HCT116 (cell line): ENCODE measurements at regions not wholly inside any gene's neighbourhood (a gene's known extent, or its start where the extent isn't known, plus 50 kb on each side); places are given as distances from the start of the nearest gene placed in this dataset.

Source experiments
- EGR1 ChIP-seq: IDR thresholded peaks from 2 replicates; pipeline ENCODE4 v1.6.1; 2012; ENCODE audit warnings: low read depth
- FOSL1 ChIP-seq: IDR thresholded peaks from 2 replicates; pipeline ENCODE4 v1.6.1; 2012; ENCODE audit warnings: low read depth
- POLR2A ChIP-seq: IDR thresholded peaks from 2 replicates; pipeline ENCODE4 v1.7.0; 2011; ENCODE audit warnings: borderline replicate concordance; ENCODE audit not compliant: insufficient read depth, insufficient read length; ENCODE audit errors: extremely low read depth
- POLR2AphosphoS5 ChIP-seq: IDR thresholded peaks from 2 replicates; pipeline ENCODE4 v1.6.1; 2011; ENCODE audit warnings: mild to moderate bottlenecking, low read depth, low read length, moderate library complexity
- RAD21 ChIP-seq: IDR thresholded peaks from 2 replicates; pipeline ENCODE4 v1.6.1; 2012; ENCODE audit warnings: low read depth, mild to moderate bottlenecking
- SP1 ChIP-seq: IDR thresholded peaks from 2 replicates; pipeline ENCODE4 v1.6.1; 2012; ENCODE audit warnings: low read depth
- SRF ChIP-seq: IDR thresholded peaks from 2 replicates; pipeline ENCODE4 v1.6.1; 2012; ENCODE audit warnings: low read depth
- TCF7L2 ChIP-seq: IDR thresholded peaks from 2 replicates; pipeline ENCODE4 v1.7.0; 2011; ENCODE audit warnings: borderline replicate concordance, inconsistent platforms; ENCODE audit not compliant: insufficient read depth, insufficient read length; ENCODE audit errors: extremely low read depth
- YY1 ChIP-seq: IDR thresholded peaks from 2 replicates; pipeline ENCODE4 v1.6.1; 2011; ENCODE audit warnings: low read length, low read depth, moderate library complexity, mild to moderate bottlenecking; ENCODE audit not compliant: insufficient replicate concordance; ENCODE audit errors: extremely low read depth
- TF ChIP-seq, protein P1 (sequence below), 3 experiments: fragments of 200-600 bp in 1 of 3; sonication (generic) in 1 of 3; IDR thresholded peaks in 2 of 3; conservative IDR thresholded peaks in 1 of 3; 2 replicates each; pipeline ENCODE4 v1.5.1; 2012 to 2017; ENCODE audit warnings: low read depth in 2 of 3, low read length in 2 of 3, antibody characterized with exemption in 1 of 3, borderline replicate concordance in 1 of 3, control low read depth in 1 of 3, mild to moderate bottlenecking in 1 of 3, mixed read lengths in 1 of 3, mixed run types in 1 of 3, moderate library complexity in 1 of 3; ENCODE audit not compliant: insufficient read depth in 1 of 3
- TF ChIP-seq, protein P2 (sequence below): IDR thresholded peaks from 2 replicates; pipeline ENCODE4 v1.6.1; 2012; ENCODE audit warnings: low read depth
- TF ChIP-seq, protein P3 (sequence below): IDR thresholded peaks from 2 replicates; pipeline ENCODE4 v1.6.1; 2012
- TF ChIP-seq, protein P4 (sequence below): IDR thresholded peaks from 2 replicates; pipeline ENCODE4 v1.6.1; 2012

DNA sequence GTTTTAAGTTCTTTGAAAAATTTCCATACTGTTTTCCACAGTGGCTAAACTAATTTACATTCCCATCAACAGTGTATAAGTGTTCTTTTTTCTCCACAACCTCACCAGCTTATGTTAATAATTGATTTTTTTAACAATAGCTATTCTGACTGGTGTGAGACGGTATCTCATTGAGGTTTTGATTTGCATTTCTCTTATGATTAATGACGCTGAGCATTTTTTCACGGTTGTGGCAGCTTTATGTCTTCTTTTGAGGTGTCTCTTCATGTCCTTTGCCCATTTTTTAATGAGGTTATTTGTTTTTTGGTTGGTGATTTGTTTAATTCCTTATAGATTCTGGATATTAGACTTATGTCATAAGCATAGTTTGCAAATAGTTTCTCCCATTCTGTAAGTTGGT, 997.9 kb downstream of the SUCLG1 start:
- TF ChIP-seq, protein P1, sequence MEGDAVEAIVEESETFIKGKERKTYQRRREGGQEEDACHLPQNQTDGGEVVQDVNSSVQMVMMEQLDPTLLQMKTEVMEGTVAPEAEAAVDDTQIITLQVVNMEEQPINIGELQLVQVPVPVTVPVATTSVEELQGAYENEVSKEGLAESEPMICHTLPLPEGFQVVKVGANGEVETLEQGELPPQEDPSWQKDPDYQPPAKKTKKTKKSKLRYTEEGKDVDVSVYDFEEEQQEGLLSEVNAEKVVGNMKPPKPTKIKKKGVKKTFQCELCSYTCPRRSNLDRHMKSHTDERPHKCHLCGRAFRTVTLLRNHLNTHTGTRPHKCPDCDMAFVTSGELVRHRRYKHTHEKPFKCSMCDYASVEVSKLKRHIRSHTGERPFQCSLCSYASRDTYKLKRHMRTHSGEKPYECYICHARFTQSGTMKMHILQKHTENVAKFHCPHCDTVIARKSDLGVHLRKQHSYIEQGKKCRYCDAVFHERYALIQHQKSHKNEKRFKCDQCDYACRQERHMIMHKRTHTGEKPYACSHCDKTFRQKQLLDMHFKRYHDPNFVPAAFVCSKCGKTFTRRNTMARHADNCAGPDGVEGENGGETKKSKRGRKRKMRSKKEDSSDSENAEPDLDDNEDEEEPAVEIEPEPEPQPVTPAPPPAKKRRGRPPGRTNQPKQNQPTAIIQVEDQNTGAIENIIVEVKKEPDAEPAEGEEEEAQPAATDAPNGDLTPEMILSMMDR (IDR thresholded peaks at IDR 0.05 in 2 of 3, conservative IDR thresholded peaks at IDR 0.05 in 1 of 3; ENCODE audit: borderline replicate concordance in 1 of 3, insufficient read depth in 1 of 3, low read depth in 2 of 3, low read length in 2 of 3): no peak
- TF ChIP-seq RAD21: no peak
- no peak for TF ChIP-seq EGR1
- no peak for TF ChIP-seq POLR2A
- no peak for TF ChIP-seq FOSL1
- no peak for TF ChIP-seq TCF7L2
- TF ChIP-seq POLR2AphosphoS5: no peak
- TF ChIP-seq, protein P2, sequence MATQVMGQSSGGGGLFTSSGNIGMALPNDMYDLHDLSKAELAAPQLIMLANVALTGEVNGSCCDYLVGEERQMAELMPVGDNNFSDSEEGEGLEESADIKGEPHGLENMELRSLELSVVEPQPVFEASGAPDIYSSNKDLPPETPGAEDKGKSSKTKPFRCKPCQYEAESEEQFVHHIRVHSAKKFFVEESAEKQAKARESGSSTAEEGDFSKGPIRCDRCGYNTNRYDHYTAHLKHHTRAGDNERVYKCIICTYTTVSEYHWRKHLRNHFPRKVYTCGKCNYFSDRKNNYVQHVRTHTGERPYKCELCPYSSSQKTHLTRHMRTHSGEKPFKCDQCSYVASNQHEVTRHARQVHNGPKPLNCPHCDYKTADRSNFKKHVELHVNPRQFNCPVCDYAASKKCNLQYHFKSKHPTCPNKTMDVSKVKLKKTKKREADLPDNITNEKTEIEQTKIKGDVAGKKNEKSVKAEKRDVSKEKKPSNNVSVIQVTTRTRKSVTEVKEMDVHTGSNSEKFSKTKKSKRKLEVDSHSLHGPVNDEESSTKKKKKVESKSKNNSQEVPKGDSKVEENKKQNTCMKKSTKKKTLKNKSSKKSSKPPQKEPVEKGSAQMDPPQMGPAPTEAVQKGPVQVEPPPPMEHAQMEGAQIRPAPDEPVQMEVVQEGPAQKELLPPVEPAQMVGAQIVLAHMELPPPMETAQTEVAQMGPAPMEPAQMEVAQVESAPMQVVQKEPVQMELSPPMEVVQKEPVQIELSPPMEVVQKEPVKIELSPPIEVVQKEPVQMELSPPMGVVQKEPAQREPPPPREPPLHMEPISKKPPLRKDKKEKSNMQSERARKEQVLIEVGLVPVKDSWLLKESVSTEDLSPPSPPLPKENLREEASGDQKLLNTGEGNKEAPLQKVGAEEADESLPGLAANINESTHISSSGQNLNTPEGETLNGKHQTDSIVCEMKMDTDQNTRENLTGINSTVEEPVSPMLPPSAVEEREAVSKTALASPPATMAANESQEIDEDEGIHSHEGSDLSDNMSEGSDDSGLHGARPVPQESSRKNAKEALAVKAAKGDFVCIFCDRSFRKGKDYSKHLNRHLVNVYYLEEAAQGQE: no peak
- TF ChIP-seq, protein P3, sequence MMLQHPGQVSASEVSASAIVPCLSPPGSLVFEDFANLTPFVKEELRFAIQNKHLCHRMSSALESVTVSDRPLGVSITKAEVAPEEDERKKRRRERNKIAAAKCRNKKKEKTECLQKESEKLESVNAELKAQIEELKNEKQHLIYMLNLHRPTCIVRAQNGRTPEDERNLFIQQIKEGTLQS: no peak
- TF ChIP-seq SP1: no peak
- TF ChIP-seq SRF: no peak
- TF ChIP-seq, protein P4, sequence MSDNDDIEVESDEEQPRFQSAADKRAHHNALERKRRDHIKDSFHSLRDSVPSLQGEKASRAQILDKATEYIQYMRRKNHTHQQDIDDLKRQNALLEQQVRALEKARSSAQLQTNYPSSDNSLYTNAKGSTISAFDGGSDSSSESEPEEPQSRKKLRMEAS: no peak
- TF ChIP-seq YY1: no peak
